ENCODE measurements at regions not wholly inside any gene's neighbourhood (a gene's known extent, or its start where the extent isn't known, plus 50 kb on each side); places are given as distances from the start of the nearest gene placed in this dataset.
"Not testable (repeated sequence)": the region's sequence is repeated elsewhere in the genome, so short reads cannot be mapped to it uniquely, and the experiment has no call there.

DNA sequence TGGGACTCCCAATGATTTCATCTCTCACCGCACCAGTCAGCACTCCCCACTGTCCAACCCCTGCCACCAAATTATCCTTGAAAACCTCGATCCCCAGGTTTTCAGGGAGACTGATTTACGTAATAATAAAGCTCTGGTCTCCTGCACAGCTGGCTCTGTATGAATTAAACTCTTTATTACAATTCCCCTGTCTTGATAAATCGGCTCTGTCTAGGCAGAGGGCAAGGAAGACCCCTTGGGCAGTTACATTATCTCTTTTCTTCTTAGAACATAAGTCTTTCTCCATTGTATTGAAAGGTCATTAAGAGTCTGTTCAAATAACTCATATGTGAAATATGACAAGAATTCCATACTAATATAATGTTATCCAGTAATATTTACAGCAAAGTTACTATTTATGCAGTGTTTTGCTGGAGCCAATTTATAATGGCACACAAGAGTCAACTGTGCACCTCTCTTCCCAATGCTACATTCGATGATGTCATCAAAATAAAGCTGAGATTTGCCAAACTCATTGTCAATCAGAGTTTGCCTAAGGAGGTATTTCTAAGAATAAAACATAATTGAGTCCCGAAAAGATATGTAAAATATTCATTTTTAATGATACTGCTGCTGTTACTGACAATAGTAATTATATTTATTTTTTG is 1297.2 kb upstream of the LRRTM3 start:
- in situ Hi-C loops (cut with MboI; ENCODE audit: low sequenced_read_pairs): no loop called here

DNA sequence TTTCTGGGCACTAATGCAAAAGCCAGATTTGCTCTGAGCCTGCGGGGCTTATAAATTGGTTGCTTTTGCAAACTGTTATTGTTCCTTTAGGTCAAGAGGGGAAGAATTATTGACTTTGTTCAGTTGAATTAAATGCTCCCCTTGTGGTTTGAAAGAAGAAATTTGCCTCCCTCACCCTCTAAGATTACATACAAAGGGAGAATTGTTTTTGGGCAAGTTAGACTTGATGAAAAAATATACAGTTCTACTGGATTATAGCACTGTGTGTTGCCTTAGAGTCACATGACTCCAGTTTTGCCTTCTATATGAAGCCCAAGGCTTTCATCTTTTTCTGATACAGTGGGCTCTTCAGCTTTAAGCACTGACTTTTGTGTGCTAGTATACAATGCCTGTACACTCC is 1265.8 kb upstream of the LRRTM3 start:
- in situ Hi-C loops (cut with MboI; ENCODE audit: low sequenced_read_pairs): no loop called here

DNA sequence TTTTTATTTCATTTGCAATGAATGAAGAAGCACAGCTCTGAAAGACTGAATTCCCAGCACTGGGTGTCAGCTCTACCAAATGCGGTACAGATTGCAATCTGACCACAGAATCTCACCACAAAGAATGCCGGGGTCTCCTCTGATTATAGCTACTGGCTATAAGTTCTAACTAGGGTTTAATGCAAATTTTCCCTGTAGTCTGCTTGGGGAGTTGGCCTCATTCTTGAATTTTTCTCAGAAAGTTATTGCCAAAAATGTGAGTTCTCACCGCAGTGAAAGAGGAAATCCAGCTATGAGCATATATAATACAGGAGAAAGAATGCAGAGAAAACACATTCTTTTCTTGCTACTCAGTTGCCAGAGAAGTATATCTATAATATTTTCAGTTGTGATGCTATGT is 1255.7 kb upstream of the LRRTM3 start:
- in situ Hi-C loops (cut with MboI; ENCODE audit: low sequenced_read_pairs): no loop called here

DNA sequence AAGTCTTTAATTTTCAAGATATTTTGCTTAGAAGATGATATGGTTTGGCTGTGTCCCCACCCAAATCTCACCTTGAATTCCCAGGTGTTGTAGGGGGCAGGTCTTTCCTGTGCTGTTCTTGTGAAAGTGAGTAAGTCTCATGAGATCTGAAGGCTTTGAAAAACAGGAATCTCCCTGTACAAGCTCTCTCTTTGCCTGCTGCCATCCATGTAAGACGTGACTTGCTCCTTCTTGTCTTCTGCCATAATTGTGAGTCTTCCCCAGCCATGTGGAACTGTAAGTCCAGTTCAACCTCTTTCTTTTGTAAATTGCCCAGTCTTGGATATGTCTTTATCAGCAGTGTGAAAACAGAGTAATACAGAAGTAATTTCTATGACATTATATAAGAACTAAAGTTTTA is 1255.2 kb upstream of the LRRTM3 start:
- in situ Hi-C loops (cut with MboI; ENCODE audit: low sequenced_read_pairs): not testable (repeated sequence)

DNA sequence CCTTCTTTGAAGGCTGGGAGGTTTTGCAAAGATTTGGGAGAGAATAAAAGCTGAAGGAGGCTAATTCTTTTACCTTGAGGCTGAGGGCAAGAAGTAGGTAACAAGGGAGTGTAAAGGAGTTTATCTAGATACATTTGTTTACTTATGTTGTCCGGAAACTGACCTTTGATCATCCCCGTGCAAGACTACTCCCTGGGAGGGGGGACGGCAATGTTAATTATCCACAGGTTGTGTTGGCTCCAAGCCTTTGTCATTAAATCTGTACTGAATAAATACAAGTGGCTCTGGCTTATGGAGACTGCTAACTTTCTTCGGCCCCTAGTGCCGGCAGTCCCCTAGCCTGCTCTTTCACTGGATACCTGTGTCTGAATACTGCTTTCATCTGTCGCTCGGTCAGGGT is 1250.6 kb upstream of the LRRTM3 start:
- in situ Hi-C loops (cut with MboI; ENCODE audit: low sequenced_read_pairs): no loop called here

DNA sequence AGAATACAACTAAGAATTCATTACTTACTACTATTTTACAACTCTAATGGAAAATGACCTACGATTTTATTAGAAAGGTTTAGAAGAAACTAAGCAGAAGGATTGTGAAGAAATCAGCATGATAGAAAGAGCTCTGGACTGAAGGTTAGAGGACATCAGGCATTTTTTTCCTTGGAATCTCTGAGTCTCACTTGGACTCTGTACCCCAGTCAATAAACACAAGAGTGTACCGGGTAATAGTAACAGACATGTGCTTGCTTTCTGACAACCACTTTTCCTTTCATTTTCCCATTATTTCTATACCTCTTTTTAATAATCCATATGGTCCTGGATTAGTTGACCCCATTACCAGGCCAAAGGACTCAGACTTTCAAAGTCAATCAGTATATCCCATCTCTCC is 1240.9 kb upstream of the LRRTM3 start:
- in situ Hi-C loops (cut with MboI; ENCODE audit: low sequenced_read_pairs): no loop called here

DNA sequence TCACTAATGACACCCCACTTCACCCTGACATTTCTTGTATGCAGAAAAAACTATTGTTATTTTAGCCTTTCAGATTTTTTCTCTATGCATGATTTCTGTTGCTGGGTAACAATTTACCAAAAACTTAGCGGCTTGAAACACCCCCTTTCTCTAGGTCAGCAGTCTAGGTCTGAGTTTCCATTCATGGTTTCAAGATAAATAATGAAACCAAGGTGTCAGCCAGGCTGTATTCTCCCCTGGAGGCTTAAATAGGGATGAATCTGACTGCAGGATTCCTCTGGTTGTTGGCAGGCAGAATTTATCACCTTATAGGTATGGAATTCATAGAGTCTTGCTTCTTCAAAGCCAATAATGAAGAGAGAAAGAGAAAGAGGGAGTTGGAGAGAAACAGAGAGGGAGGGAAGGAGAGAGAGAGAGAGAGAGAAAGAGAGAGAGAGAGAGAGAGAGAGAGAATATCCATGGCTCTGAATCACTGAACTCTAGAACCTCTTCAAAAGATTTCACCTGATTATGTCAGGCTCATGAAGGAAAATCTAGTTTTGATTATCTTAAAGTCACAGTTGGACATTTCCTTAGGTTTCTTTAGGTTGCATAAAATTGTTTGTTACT is 1224.6 kb upstream of the LRRTM3 start:
- in situ Hi-C loops (cut with MboI; ENCODE audit: low sequenced_read_pairs): no loop called here

DNA sequence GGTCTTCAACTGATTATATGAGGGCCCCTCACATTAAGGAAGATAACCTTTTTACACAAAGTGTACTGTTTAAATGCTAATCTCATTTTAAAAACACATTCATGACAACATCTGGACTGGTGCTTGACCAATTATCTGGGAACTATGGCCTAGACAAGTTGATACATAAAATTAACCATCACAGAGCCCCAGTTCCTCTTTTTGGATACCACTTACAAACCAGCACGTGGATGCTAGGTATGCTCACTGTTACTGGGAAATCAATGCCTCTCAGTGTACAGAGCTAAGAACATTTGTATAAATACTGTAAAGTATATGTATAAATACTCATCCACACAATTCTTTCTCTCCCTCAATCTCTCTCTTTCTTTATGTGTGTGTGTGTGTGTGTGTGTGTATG is 1217.8 kb upstream of the LRRTM3 start:
- in situ Hi-C loops (cut with MboI; ENCODE audit: low sequenced_read_pairs): no loop called here

DNA sequence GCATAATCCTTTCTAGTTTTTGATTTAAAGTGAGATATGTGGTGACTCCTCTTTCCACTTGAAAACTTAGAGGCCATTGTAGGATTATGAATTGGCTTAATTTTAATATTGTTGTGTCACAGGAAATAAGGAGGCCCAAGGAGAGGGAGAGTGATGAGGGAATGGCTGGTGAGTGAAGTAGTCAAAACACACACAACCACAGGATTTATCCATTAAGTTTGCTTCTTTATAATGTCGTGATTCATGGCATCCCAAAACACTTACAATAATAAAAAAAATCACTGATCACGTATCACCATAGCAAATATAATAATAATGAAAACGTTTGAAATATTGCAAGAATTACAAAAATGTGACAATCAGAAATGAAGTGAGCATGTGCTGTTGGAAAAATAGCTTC is 1215.5 kb upstream of the LRRTM3 start:
- in situ Hi-C loops (cut with MboI; ENCODE audit: low sequenced_read_pairs): no loop called here

DNA sequence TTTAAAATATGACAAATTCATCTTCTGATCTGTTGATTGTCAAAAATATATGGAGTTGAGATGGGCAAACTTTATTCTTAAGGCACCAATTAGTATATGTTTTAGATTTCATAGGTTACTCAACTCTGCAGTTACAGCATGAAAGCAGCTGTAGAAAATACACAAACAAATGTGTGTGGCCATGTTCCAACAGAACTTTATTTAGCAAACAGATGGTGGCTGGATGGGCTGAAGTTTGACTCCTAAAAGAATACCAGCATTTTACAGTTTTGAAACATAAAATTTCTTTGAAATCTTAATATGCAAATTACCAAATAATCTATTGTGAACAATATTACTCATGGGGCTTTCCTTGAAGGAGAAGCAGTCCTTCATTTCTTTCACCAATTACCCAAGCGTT is 1206.0 kb upstream of the LRRTM3 start:
- in situ Hi-C loops (cut with MboI; ENCODE audit: low sequenced_read_pairs): no loop called here

DNA sequence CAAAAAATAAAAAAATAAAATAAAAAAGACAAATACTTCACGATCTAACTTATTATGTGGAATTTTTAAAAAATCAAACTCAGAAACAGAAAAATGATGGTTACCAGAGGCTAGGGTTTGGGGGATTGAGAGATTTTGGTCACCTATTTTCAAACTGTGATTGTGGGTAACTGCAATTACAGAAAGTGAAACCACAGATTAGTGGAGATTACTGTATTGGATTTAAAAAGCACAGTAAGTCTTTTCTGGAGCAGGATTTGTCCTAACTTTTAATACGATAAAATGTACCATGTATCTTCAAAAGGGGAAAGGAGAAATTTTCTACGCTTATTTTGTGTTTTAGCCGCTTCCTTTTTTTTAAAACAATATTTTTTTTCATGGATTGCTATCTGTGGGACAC is 1204.9 kb upstream of the LRRTM3 start:
- in situ Hi-C loops (cut with MboI; ENCODE audit: low sequenced_read_pairs): no loop called here

DNA sequence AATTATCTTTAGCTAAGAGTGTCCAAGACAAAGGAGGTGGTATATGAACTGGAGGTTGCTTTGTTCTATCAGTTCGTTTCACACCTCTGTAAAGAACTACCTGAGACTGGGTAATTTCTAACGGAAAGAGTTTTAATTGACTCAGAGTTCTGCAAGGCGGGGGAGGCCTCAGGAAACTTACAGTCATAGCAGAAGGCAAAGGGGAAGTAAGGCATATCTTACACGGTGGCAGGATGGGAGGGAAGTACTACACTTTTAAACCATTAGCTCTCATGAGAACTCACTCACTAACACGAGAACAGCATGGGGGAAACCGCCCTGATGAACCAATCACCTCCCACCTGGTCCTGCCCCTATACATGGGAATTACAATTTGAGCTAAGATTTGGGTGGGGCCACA is 1202.3 kb upstream of the LRRTM3 start:
- in situ Hi-C loops (cut with MboI; ENCODE audit: low sequenced_read_pairs): no loop called here

DNA sequence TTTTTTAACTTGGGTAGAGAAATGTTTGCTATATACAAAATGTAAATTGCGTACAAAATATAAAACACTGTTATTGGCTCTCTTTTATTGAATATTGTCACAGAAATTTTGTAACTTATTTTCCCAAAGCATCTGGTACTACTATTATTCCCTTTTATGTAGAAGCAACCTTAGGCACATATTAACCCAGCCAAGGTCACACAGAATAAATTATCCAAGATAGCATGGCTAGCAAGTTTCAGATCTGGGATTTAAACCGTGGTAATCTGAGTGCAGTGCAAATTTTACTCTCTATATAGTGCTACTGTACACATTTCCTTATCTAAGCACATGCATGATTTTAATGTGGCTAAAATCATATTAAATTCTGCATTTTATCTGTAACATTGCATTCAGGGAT is 1190.5 kb upstream of the LRRTM3 start:
- in situ Hi-C loops (cut with MboI; ENCODE audit: low sequenced_read_pairs): no loop called here

DNA sequence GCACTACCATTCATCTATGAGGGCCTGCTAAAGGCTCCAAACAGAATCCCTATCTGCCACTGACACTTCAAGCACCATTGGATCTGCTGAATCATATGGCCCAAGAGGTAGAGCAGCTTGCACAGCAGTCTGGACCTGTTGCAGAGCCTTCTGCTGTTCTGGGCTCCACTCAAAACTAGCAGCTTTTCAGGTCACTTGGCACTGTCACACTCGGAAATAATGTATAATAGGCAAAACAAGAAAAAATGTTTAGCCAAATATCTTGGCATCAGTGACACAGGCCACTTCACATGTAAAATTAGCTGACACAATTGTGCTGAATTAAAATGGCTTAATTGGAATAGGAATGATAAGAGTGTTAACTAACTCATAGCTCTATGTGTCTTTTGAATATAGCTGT is 1182.9 kb upstream of the LRRTM3 start:
- in situ Hi-C loops (cut with MboI; ENCODE audit: low sequenced_read_pairs): no loop called here

DNA sequence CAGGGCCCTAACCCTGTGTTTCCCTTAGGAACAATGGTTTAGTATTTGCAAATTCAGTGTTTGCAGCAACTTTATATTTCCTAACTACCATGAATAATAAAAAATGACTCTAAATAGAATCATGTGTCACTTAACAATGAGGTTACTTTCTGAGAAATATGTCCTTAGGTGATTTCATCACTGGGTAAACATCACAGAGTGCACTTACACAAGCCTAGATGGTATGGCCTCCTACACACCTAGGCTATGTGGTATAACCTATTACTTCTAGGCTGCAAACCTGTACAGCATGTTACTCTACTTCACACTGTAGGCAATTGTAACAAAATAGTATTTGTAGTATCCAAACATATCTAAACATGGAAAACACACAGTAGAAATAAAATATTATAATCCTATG is 1174.6 kb upstream of the LRRTM3 start:
- in situ Hi-C loops (cut with MboI; ENCODE audit: low sequenced_read_pairs): no loop called here

DNA sequence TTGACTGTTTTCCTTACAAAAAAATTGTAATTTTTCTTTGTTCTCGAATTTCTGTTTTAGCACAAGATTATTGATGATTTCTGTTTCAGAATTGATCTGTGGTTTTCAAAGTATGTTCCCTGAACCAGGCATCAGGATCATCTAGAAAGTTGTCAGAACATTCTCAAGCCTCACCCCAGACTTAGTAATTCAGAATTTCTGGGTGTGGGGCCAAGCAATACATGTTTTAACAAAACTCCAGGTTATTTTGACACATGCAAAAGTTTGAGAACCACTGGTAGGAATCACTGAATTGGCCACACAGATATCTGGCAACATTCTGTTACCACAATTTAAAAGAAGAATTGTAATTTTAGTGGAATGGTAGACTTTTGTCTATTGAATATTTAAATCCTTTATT is 1173.9 kb upstream of the LRRTM3 start:
- in situ Hi-C loops (cut with MboI; ENCODE audit: low sequenced_read_pairs): no loop called here

DNA sequence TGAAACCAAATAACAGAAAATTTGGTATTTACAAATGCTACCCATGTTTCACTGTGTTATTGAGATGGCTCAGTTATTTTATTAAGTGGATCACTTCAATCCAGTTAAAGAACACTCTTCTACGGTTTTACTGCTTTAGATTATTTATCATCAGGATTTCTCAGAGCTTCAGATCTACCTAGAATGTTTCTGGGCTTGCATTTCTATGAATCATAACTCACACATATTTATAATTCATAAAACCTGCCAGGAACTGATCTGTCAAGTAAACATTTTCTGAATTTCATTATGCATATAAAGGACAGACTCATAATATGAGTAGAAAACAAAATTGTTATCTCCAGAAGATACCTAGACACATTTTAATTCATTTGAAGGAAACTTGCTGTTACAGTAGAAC is 1172.3 kb upstream of the LRRTM3 start:
- in situ Hi-C loops (cut with MboI; ENCODE audit: low sequenced_read_pairs): no loop called here

DNA sequence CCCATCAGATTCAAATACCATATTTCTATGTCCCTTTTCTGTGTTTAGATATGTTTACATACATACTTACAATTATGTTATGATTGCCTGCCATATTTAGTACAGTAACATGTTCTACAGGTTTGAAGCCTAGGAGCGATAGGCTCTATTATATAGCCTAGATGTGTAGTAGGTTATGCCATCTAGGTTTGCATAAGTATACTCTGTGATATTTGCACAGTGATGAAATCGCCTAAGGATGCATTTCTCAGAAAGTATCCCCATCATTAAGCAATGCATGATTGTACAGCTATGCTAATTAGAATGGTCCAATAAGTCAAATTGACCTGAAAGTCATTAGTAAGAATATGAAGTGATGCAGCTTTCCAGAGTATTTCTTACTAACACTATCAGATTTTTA is 1171.7 kb upstream of the LRRTM3 start:
- in situ Hi-C loops (cut with MboI; ENCODE audit: low sequenced_read_pairs): no loop called here

DNA sequence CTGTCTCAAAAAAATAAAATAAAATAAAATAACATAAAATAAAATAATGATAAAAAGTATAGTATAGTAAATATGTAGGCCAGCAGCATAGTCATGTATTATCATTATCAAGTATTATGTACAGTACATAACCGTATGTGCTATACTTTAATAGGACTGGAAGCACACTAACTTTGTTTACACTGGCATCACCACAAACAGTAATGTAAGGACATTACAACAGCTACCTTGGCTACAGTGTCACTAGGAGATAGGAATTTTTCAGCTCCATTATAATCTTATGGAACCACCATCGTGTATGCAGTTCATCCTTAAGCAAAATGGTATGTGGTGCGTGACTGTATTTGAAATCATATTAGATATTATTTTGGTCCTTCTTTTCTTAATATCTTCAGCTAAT is 1163.5 kb upstream of the LRRTM3 start:
- in situ Hi-C loops (cut with MboI; ENCODE audit: low sequenced_read_pairs): no loop called here

DNA sequence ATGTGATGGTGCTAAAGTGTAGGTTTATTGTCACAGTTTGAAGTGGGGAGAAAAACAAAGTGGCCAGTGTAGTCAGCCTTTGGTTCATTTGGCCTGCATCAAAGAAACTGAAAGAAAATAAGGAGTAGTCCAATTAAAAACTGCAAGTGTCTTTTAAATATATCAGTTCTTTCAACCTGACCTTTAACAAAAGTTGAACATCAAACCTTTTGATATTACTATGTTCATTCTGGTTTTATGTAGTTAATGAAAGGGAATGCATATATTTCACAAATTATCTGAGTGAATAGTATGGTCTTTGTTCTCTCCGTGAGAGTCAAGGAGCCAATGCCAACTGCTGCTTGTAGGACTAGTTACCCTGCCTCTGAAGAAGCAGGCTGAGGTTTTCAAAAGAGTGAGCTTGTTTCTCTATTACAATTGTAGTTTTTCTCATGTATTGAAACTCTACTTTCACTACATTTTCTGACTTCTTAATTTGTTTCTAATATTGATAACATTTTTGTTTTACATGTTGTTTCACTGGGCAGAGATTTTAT is 1160.8 kb upstream of the LRRTM3 start:
- in situ Hi-C loops (cut with MboI; ENCODE audit: low sequenced_read_pairs): no loop called here

DNA sequence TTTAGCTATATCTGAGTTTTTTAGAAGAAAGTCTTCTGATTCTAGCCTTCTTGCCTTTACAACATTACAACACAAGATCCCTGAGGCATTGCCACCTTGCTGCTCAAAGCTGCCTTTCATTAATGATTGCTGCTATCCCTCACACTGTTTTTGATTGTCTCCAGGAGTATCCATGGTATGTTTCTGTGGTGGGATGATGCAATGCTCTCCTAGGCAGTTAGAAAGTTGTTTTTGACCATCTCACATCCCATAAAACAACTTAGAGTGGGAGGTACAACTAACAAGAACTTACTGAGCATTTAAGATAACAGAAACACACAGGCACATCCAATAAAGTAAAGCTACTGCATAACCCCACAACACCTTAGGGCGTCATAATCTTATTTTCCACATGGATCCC is 1156.0 kb upstream of the LRRTM3 start:
- in situ Hi-C loops (cut with MboI; ENCODE audit: low sequenced_read_pairs): no loop called here

DNA sequence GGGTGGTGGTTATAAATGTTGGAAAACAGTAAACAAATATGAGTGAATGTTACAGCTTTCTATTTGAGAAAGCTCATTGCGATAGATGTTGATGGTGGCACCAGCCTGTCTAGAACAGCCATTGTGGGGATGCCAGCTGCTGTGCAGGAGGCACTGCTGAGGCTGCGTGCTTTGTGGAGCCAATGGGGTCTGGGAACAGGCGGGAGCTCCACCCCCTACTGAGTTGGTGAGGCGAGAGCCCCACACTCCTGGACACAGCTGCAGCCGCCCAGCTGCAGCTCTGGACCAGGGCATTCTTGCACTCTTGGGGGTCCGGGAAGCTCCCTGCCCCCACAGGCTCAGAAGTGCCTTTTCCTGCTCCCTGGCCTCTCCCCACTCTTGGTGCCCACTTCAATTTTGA is 1147.1 kb upstream of the LRRTM3 start:
- in situ Hi-C loops (cut with MboI; ENCODE audit: low sequenced_read_pairs): no loop called here

DNA sequence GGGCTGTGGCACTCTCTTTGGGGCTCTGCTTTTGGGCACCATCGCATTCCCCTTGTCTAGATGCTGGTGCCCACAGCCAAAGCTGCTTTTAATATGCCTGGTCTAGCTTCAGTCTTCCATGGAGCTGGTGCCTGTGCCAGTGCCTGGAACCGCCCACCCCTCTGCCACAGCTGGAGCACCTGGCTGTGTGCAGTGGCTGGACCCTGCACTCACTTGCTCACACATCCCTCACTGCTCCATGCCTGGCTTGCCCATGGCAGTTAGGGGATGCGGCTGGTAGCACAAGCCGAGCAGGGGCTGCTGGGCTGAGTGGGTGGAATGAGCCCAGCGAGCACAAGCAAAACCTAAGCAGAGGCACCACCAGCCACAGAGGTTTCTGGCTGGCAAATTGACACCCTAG is 1145.9 kb upstream of the LRRTM3 start:
- in situ Hi-C loops (cut with MboI; ENCODE audit: low sequenced_read_pairs): no loop called here

Data from HL-60/S4 treated with phorbol 12-myristate 13-acetate at 8.2 ng/mL for 4 days and 3 days (cell line).